ENCODE measurements at regions not wholly inside any gene's neighbourhood (a gene's known extent, or its start where the extent isn't known, plus 50 kb on each side); places are given as distances from the start of the nearest gene placed in this dataset.

DNA sequence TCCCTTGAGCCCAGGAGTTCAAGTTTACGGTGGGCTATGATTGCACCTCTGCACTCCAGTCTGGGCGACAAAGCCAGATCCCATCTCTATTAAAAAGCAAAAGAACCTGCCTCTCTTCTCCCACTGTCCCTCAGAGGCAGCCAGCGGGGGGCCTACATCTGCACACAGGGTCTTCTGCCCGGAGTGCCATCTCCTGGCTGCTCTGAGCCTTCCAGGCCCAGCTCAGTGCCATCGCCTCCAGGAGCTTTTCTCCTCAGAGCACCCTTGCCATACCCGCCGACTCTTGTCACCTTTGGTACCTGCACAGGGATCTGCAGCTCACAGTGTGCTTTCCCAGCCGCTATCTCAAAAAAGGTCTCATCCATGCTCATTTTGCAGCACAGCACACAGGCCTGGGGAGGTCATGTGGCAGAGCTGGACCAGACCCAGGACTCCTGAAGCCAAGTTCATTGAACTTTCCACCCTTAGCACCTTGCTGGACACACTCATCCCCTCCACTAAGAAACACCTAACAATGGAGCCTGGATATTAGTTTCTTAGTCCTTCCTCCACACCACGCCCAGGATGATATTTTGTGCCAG is 186.3 kb downstream of the HAUS1 start:
- TF ChIP-seq, protein P1, sequence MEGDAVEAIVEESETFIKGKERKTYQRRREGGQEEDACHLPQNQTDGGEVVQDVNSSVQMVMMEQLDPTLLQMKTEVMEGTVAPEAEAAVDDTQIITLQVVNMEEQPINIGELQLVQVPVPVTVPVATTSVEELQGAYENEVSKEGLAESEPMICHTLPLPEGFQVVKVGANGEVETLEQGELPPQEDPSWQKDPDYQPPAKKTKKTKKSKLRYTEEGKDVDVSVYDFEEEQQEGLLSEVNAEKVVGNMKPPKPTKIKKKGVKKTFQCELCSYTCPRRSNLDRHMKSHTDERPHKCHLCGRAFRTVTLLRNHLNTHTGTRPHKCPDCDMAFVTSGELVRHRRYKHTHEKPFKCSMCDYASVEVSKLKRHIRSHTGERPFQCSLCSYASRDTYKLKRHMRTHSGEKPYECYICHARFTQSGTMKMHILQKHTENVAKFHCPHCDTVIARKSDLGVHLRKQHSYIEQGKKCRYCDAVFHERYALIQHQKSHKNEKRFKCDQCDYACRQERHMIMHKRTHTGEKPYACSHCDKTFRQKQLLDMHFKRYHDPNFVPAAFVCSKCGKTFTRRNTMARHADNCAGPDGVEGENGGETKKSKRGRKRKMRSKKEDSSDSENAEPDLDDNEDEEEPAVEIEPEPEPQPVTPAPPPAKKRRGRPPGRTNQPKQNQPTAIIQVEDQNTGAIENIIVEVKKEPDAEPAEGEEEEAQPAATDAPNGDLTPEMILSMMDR (conservative IDR thresholded peaks at IDR 0.05; ENCODE audit: low read depth, low read length), result no peak
- TF ChIP-seq EZH2 (IDR thresholded peaks at IDR 0.05; ENCODE audit: borderline replicate concordance, low read depth, low read length, poor library complexity, severe bottlenecking), result no peak

Measured in A673 (cell line).